ENCODE measurements at regions not wholly inside any gene's neighbourhood (a gene's known extent, or its start where the extent isn't known, plus 50 kb on each side); places are given as distances from the start of the nearest gene placed in this dataset.

DNA sequence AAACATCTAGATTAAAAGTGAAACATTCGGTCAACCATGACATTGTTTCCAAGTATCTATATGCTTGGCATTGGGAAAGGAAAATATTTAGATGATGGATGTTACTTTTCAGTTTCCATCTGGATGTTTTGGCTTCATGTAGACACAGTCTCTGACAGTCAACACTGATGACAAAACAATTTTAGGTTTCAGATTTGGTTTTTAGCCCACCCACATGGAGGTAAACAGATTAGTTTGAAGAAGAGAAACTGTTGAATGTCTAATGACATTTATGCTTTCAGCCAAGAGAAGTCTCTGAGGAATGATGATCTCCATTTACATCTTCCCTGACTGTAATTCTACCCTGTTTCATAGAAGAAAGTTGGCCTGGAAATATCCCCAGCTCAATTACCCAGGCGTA, 379.1 kb downstream of the SLITRK6 start:
- no peaks in the 10 kb centered on the region for H3K4me1 ChIP-seq (replicated peaks; ENCODE audit: insufficient read depth)
- no peak overlapping the region for H3K4me2 ChIP-seq
- H3K79me2 ChIP-seq (ENCODE audit: low read depth), result no peaks in the 10 kb centered on the region
- no peaks in the 10 kb centered on the region for H3F3A ChIP-seq (ENCODE audit: insufficient read depth, low read depth)
- intact Hi-C loops (cut with micrococcal nuclease; ENCODE audit: unreplicated experiment), result no loop called here
- no peaks in the 10 kb centered on the region for H3K9me3 ChIP-seq (ENCODE audit: insufficient read depth, low read depth)
- H3K36me3 ChIP-seq (ENCODE audit: low read depth), result no peaks in the 10 kb centered on the region
- no peaks in the 10 kb centered on the region for H3K9me2 ChIP-seq (ENCODE audit: insufficient read depth)
- no peak for DNase-seq
- ChIA-PET CTCF (no interaction called here), POLR2A (ENCODE audit: unreplicated experiment) (no interaction called here)
- BruUV-seq (replicated peaks), result no TSS peak
- H3K4me3 ChIP-seq, result no peak overlapping the region
- H3K27ac ChIP-seq, result no peak overlapping the region
- no peak for TF ChIP-seq EZH2 (IDR thresholded peaks at IDR 0.05; ENCODE audit: low read depth)
- TF ChIP-seq, protein P1, sequence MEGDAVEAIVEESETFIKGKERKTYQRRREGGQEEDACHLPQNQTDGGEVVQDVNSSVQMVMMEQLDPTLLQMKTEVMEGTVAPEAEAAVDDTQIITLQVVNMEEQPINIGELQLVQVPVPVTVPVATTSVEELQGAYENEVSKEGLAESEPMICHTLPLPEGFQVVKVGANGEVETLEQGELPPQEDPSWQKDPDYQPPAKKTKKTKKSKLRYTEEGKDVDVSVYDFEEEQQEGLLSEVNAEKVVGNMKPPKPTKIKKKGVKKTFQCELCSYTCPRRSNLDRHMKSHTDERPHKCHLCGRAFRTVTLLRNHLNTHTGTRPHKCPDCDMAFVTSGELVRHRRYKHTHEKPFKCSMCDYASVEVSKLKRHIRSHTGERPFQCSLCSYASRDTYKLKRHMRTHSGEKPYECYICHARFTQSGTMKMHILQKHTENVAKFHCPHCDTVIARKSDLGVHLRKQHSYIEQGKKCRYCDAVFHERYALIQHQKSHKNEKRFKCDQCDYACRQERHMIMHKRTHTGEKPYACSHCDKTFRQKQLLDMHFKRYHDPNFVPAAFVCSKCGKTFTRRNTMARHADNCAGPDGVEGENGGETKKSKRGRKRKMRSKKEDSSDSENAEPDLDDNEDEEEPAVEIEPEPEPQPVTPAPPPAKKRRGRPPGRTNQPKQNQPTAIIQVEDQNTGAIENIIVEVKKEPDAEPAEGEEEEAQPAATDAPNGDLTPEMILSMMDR (conservative IDR thresholded peaks at IDR 0.05), result no peak
- H2AFZ ChIP-seq, result no peak overlapping the region
- H3K27me3 ChIP-seq (ENCODE audit: insufficient read depth, low read depth), result no peaks in the 10 kb centered on the region
- H4K20me1 ChIP-seq (ENCODE audit: insufficient read depth), result no peaks in the 10 kb centered on the region

DNA sequence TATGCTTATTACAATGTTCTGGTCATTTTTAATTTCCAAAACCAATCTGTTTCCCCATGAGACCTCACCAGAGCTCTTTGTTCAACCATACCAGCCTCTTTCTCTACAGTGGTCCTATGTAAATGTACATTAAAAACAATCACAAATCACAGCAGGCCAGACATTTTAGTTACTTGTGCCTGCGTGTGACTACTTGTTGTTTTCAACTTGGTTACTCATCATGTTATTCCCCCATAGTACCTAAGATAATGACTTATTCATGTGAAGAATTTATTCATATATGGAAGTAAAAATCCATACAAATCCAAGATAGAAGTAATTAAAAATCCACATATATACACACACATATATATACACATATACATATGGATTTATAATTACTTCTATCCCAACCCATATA, 379.6 kb downstream of the SLITRK6 start:
- H4K20me1 ChIP-seq (ENCODE audit: insufficient read depth), result no peaks in the 10 kb centered on the region
- ChIA-PET POLR2A (ENCODE audit: unreplicated experiment) (no interaction called here), CTCF (no interaction called here)
- no peak overlapping the region for H3K27ac ChIP-seq
- H2AFZ ChIP-seq, result no peak overlapping the region
- H3K4me1 ChIP-seq (replicated peaks; ENCODE audit: insufficient read depth), result no peaks in the 10 kb centered on the region
- H3K9me2 ChIP-seq (ENCODE audit: insufficient read depth), result no peaks in the 10 kb centered on the region
- no peaks in the 10 kb centered on the region for H3K79me2 ChIP-seq (ENCODE audit: low read depth)
- TF ChIP-seq, protein P1 (conservative IDR thresholded peaks at IDR 0.05), result no peak
- TF ChIP-seq EZH2 (IDR thresholded peaks at IDR 0.05; ENCODE audit: low read depth), result no peak
- DNase-seq, result no peak
- no peaks in the 10 kb centered on the region for H3K36me3 ChIP-seq (ENCODE audit: low read depth)
- intact Hi-C loops (cut with micrococcal nuclease; ENCODE audit: unreplicated experiment), result loop anchor here (10.0 kb wide), 1 partner anchor 105 kb away; no protein-coding TSS in a partner anchor
- H3K4me2 ChIP-seq, result no peak overlapping the region
- H3K27me3 ChIP-seq (ENCODE audit: insufficient read depth, low read depth), result no peaks in the 10 kb centered on the region
- H3K9me3 ChIP-seq (ENCODE audit: insufficient read depth, low read depth), result no peaks in the 10 kb centered on the region
- no peak overlapping the region for H3K4me3 ChIP-seq
- BruUV-seq (replicated peaks), result no TSS peak
- H3F3A ChIP-seq (ENCODE audit: insufficient read depth, low read depth), result no peaks in the 10 kb centered on the region

DNA sequence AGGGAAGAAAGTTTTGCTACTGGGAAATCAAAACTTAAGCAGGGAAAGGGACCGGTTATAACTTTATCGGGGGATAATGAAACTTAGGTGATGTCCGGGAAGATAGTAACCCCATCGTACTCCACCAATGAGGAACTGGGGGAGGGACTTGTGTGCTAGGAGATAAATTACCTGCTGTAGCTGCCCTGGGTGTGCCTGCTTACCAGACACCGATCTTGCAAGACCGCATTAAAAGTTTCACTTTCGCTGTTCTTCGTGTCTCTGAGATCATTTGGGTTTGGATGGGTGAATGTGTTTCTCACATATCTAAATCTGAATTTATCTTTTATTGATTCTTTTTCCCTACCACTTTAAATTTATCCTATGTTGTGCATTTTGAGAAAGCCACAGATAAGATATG, 381.4 kb downstream of the SLITRK6 start:
- no peaks in the 10 kb centered on the region for H3K4me1 ChIP-seq (replicated peaks; ENCODE audit: insufficient read depth)
- intact Hi-C loops (cut with micrococcal nuclease; ENCODE audit: unreplicated experiment), result loop anchor here (10.0 kb wide), 1 partner anchor 107 kb away; no protein-coding TSS in a partner anchor
- peak in 1 of 2 experiments; percentile 12 for DNase-seq
- H3F3A ChIP-seq (ENCODE audit: insufficient read depth, low read depth), result no peaks in the 10 kb centered on the region
- ChIA-PET CTCF (no interaction called here), POLR2A (ENCODE audit: unreplicated experiment) (no interaction called here)
- H3K4me2 ChIP-seq, result peak overlapping the region; percentile 32; the same call in 1 of the 2 replicates
- no peak overlapping the region for H3K4me3 ChIP-seq
- no peak for TF ChIP-seq EZH2 (IDR thresholded peaks at IDR 0.05; ENCODE audit: low read depth)
- TF ChIP-seq, protein P1 (conservative IDR thresholded peaks at IDR 0.05), result no peak
- H3K9me3 ChIP-seq (ENCODE audit: insufficient read depth, low read depth), result no peaks in the 10 kb centered on the region
- H2AFZ ChIP-seq, result peak overlapping the region; percentile 58; the same call in 1 of the 2 replicates
- BruUV-seq (replicated peaks), result no TSS peak
- H3K27me3 ChIP-seq (ENCODE audit: insufficient read depth, low read depth), result no peaks in the 10 kb centered on the region
- no peaks in the 10 kb centered on the region for H3K9me2 ChIP-seq (ENCODE audit: insufficient read depth)
- no peak overlapping the region for H3K27ac ChIP-seq
- H3K79me2 ChIP-seq (ENCODE audit: low read depth), result no peaks in the 10 kb centered on the region
- no peaks in the 10 kb centered on the region for H4K20me1 ChIP-seq (ENCODE audit: insufficient read depth)
- H3K36me3 ChIP-seq (ENCODE audit: low read depth), result no peaks in the 10 kb centered on the region

Data from PC-9 (cell line).